Activated CD4-positive, alpha-beta T cell treated with anti-CD3 and anti-CD28 coated beads, Interleukin-2, amount 10 ng/mL, durations not matched to agents 24 days and 14 days (primary cell): ENCODE measurements at regions not wholly inside any gene's neighbourhood (a gene's known extent, or its start where the extent isn't known, plus 50 kb on each side); places are given as distances from the start of the nearest gene placed in this dataset.
A peak's percentile ranks its signal among the peaks of the same experiment; 100 is the strongest.

Experiments
- DNase-seq: peaks from one replicate; pipeline ENCODE4 v3.0.0; 2022
- H3K27ac Mint-ChIP-seq: one replicate; pipeline ENCODE4 v1.8.0; 2022; ENCODE audit warnings: mild to moderate bottlenecking, mixed read lengths
- H3K27me3 Mint-ChIP-seq: one replicate; pipeline ENCODE4 v1.8.0; 2022; ENCODE audit warnings: mixed read lengths
- H3K36me3 Mint-ChIP-seq: one replicate; pipeline ENCODE4 v1.8.0; 2022; ENCODE audit warnings: low read depth, mild to moderate bottlenecking, mixed read lengths
- H3K4me1 Mint-ChIP-seq: one replicate; pipeline ENCODE4 v1.8.0; 2021; ENCODE audit warnings: mixed read lengths
- H3K4me3 Mint-ChIP-seq: one replicate; pipeline ENCODE4 v1.8.0; 2022; ENCODE audit warnings: mild to moderate bottlenecking, moderate library complexity, mixed read lengths
- H3K9me3 Mint-ChIP-seq: one replicate; pipeline ENCODE4 v1.8.0; 2021; ENCODE audit warnings: mixed read lengths
- intact Hi-C: fragments of 100-400 bp; cut with micrococcal nuclease; formaldehyde crosslinking; loops from one replicate; pipeline ENCODE4 v1.15.1; 2023

DNA sequence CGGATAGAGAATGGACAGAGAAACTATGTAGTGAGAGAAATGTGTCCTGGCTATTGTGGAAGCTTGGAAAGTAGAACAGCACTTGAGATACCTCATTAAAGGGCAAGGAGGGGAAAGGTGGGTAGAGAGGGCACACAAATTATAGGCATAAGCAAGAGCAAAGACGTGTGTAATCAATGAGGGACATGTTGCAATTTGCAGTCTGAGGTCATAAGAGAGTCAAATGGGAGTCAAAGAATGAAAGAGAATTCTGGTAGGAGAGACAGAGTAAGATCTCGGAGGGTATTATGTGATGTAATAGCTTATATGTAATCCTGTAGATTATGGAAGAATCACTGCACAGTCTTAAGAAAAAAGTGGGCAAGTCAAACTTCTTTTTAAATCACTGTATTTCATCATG is 312.0 kb upstream of the RGMB start:
- Mint-ChIP-seq H3K4me1 (no peaks in the 10 kb centered on the region), H3K9me3 (no peaks in the 10 kb centered on the region), H3K27ac (no peak overlapping the region), H3K27me3 (no peaks in the 10 kb centered on the region), H3K36me3 (no peaks in the 10 kb centered on the region), H3K4me3 (no peak overlapping the region)
- no peak for DNase-seq
- intact Hi-C loops: no loop called here

DNA sequence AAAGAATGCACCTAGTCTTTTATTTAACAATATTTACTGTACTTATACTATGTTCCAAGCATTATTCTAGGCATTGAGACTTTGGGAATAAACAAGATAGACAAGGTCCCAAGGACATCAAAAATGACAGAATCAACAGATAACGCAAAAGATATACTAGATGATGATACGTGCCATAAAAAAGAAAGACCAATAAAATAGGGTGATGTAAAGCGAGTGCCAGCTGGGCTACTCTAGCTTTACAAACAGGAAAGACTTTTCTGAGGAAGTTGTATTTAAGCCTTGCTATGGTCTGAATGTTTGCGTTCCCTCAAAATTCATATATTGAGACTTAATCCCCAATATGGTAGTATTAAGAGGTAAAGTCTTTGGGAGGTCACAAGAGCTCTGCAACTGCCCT is 310.2 kb upstream of the RGMB start:
- Mint-ChIP-seq H3K4me3 (no peak overlapping the region), H3K9me3 (peaks cover 4% of the 10 kb centered on the region), H3K36me3 (no peaks in the 10 kb centered on the region), H3K27me3 (no peaks in the 10 kb centered on the region), H3K27ac (no peak overlapping the region), H3K4me1 (no peaks in the 10 kb centered on the region)
- intact Hi-C loops: no loop called here
- no peak for DNase-seq

DNA sequence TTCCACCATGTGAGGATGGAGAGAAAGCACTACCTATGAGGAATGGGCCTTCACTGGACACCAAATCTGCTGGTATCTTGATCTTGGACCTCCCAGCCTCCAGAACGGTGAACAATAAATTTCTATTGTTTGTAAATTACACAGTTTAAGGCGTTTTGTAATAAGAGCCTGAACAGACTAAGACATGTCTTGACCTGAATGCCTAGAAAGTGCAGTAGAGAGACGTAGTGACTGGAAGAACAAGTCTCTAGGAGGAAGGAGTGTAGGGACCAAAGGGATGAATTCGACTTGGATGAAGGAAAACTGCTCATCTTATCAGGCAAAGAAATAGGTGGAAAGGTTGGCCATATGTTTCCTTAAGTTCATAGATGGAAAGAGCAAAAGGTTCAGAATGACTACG is 309.8 kb upstream of the RGMB start:
- Mint-ChIP-seq H3K36me3 (no peaks in the 10 kb centered on the region), H3K4me3 (no peak overlapping the region), H3K27me3 (no peaks in the 10 kb centered on the region), H3K9me3 (peaks cover 4% of the 10 kb centered on the region), H3K27ac (no peak overlapping the region), H3K4me1 (no peaks in the 10 kb centered on the region)
- intact Hi-C loops: no loop called here
- DNase-seq: no peak

DNA sequence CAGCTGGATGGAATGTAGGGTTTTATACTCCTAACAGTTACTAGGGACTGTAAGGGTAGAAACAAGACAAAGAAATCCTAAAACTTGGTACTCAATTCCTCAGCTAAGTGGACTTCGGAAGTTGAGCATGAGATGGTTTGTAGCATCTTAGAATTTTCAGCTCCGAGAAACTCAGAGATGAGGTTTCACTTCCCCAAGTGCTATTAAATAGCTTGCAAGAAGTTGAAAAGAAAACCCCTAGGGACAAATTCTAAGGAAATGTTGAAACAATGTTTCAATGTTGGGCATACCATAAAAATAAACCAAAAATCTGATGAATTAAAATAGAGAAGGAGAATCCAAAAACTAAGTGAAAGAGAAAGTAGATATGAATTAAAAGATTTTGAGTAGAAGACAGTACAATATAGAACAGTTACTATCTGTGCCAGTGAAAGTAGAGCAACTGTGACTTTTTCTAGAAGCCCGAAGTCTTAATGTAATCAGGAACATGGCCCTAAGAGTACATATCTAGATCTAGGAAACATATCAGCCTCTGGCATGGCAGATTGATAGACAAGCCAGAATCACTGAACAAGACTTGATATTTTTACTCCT is 308.6 kb upstream of the RGMB start:
- intact Hi-C loops: no loop called here

DNA sequence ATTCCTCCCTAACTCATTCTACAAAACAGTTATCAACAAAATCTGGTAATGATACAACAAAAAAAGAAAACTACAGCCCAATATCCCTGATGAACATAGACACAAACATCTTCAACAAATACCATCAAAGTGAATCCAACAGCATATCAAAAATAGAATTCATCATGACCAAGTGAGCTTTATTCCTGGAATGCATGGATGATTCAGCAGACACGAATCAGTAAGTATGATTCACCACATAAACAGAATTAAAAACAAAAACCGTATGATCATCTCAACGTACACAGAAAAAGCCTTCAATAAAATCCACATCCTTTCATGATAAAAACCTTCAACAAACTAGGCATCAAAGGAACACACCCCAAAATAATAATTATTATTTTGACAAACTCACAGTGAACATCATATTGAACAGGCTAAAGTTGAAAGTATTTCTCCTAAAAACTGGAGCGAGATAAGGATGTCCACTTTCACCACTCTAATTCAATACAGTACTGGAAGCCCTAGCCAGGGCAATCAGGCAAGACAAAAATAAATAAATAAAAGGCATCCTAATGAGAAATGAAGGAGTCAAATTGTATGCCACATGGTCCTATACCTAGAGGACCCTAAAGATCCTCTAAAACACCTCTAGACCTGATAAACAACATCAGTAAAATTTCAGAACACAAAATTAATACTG is 305.1 kb upstream of the RGMB start:
- no peaks in the 10 kb centered on the region for H3K36me3 Mint-ChIP-seq
- peaks cover 4% of the 10 kb centered on the region for H3K9me3 Mint-ChIP-seq
- no peak overlapping the region for H3K4me3 Mint-ChIP-seq
- no peak for DNase-seq
- intact Hi-C loops: no loop called here
- H3K27me3 Mint-ChIP-seq: no peaks in the 10 kb centered on the region
- H3K27ac Mint-ChIP-seq: no peak overlapping the region
- H3K4me1 Mint-ChIP-seq: no peaks in the 10 kb centered on the region

More for the DNA sequence above, 308.6 kb upstream of the RGMB start:
- H3K36me3 Mint-ChIP-seq: no peaks in the 10 kb centered on the region
- no peak for DNase-seq
- H3K27me3 Mint-ChIP-seq: no peaks in the 10 kb centered on the region
- H3K4me3 Mint-ChIP-seq: no peak overlapping the region
- peaks cover 4% of the 10 kb centered on the region for H3K9me3 Mint-ChIP-seq
- no peak overlapping the region for H3K27ac Mint-ChIP-seq
- no peaks in the 10 kb centered on the region for H3K4me1 Mint-ChIP-seq

DNA sequence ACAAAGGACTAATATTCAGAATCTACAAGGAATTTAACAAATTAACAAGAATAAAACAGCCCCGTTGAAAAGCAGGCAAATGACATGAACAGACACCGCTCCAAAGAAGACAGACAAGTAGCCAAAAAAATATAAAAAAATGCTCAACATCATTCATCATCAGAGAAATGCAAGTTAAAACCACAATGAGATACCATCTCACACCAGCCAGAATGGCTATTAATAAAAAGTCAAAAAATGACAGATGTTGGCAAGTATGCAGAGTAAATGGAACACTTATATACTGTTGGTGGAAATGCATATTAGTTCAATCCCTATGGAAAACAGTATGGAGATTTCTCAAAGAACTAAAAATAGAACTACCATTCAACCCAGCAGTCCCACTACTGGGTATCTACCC is 302.7 kb upstream of the RGMB start:
- Mint-ChIP-seq H3K36me3 (no peaks in the 10 kb centered on the region), H3K4me1 (no peaks in the 10 kb centered on the region), H3K27ac (no peak overlapping the region), H3K9me3 (peaks cover 4% of the 10 kb centered on the region), H3K4me3 (no peak overlapping the region), H3K27me3 (no peaks in the 10 kb centered on the region)
- intact Hi-C loops: no loop called here
- DNase-seq: no peak

DNA sequence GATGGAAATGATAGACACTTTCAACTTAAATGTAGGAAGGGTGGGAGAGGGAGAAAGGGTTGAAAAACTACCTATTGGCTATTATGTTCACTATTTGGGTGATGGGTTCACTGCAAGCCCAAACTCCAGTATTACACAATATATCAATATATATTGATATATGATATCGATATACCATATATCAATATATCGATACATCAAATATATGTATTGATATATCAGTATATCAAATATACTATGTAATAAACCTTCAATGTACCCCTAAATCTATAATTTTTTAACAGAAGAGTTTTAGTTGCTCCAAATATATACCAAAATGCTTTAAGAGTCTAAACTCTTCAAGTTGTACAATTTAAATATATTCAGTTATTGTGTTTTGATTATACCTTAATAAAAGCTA is 302.0 kb upstream of the RGMB start:
- DNase-seq: no peak
- no peaks in the 10 kb centered on the region for H3K27me3 Mint-ChIP-seq
- H3K36me3 Mint-ChIP-seq: no peaks in the 10 kb centered on the region
- H3K27ac Mint-ChIP-seq: no peak overlapping the region
- no peaks in the 10 kb centered on the region for H3K4me1 Mint-ChIP-seq
- no peak overlapping the region for H3K4me3 Mint-ChIP-seq
- H3K9me3 Mint-ChIP-seq: peaks cover 4% of the 10 kb centered on the region
- intact Hi-C loops: no loop called here

DNA sequence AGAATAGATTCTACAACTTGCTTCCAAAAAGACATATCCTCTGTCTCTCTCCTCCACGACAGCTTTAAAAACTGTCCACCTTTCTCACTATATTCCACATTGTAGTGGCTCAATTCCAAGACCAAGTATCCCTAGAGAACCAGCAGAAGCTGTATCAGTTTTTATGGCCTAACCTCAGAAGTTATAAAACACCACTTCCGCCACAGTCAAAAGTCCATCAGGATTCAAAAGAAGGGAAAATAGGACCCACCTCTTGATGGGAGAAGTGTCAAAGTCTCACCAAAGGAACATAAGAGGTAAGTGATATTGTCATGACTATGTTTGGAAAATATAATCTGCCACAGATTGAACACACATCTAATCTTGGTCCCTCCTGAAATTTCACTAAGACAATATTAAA is 299.2 kb upstream of the RGMB start:
- DNase-seq: no peak
- intact Hi-C loops: no loop called here
- Mint-ChIP-seq H3K4me3 (no peak overlapping the region), H3K9me3 (no peaks in the 10 kb centered on the region), H3K27me3 (no peaks in the 10 kb centered on the region), H3K36me3 (no peaks in the 10 kb centered on the region), H3K4me1 (no peaks in the 10 kb centered on the region), H3K27ac (no peak overlapping the region)

- no peak for DNase-seq
- H3K27ac Mint-ChIP-seq: no peak overlapping the region
- intact Hi-C loops: no loop called here
- no peaks in the 10 kb centered on the region for H3K36me3 Mint-ChIP-seq
- no peak overlapping the region for H3K4me3 Mint-ChIP-seq
- no peaks in the 10 kb centered on the region for H3K27me3 Mint-ChIP-seq
- H3K9me3 Mint-ChIP-seq: no peaks in the 10 kb centered on the region
- no peaks in the 10 kb centered on the region for H3K4me1 Mint-ChIP-seq
These were observed 298.7 kb upstream of the RGMB start for GRCh38 chr5:98474782-98475181.

- Mint-ChIP-seq H3K4me3 (no peak overlapping the region), H3K27me3 (no peaks in the 10 kb centered on the region), H3K4me1 (no peaks in the 10 kb centered on the region), H3K9me3 (no peaks in the 10 kb centered on the region), H3K27ac (no peak overlapping the region), H3K36me3 (no peaks in the 10 kb centered on the region)
- no peak for DNase-seq
- intact Hi-C loops: no loop called here
These were observed 290.9 kb upstream of the RGMB start for GRCh38 chr5:98482321-98483300.

GRCh38 chr5:98483301-98483685 is 290.2 kb upstream of the RGMB start:
- H3K27ac Mint-ChIP-seq: no peak overlapping the region
- no peaks in the 10 kb centered on the region for H3K9me3 Mint-ChIP-seq

GRCh38 chr5:98489021-98489420 is 284.4 kb upstream of the RGMB start:
- intact Hi-C loops: no loop called here
- H3K4me3 Mint-ChIP-seq: no peak overlapping the region
- H3K27me3 Mint-ChIP-seq: no peaks in the 10 kb centered on the region
- H3K27ac Mint-ChIP-seq: no peak overlapping the region
- peaks cover 9% of the 10 kb centered on the region for H3K9me3 Mint-ChIP-seq
- peaks cover 4% of the 10 kb centered on the region for H3K4me1 Mint-ChIP-seq
- DNase-seq: no peak
- no peaks in the 10 kb centered on the region for H3K36me3 Mint-ChIP-seq

More at GRCh38 chr5:98483301-98483685, 290.2 kb upstream of the RGMB start:
- no peaks in the 10 kb centered on the region for H3K36me3 Mint-ChIP-seq
- no peak for DNase-seq
- no peaks in the 10 kb centered on the region for H3K4me1 Mint-ChIP-seq
- intact Hi-C loops: no loop called here
- no peak overlapping the region for H3K4me3 Mint-ChIP-seq
- no peaks in the 10 kb centered on the region for H3K27me3 Mint-ChIP-seq

GRCh38 chr5:98490348-98490747 is 283.1 kb upstream of the RGMB start:
- Mint-ChIP-seq H3K27me3 (no peaks in the 10 kb centered on the region), H3K36me3 (no peaks in the 10 kb centered on the region), H3K27ac (no peak overlapping the region), H3K4me3 (no peak overlapping the region), H3K4me1 (peaks cover 9% of the 10 kb centered on the region), H3K9me3 (peaks cover 9% of the 10 kb centered on the region)
- no peak for DNase-seq
- intact Hi-C loops: no loop called here

- Mint-ChIP-seq H3K4me1 (peaks cover 9% of the 10 kb centered on the region), H3K27ac (no peak overlapping the region), H3K36me3 (no peaks in the 10 kb centered on the region), H3K27me3 (no peaks in the 10 kb centered on the region), H3K9me3 (peaks cover 9% of the 10 kb centered on the region), H3K4me3 (peak overlapping the region; percentile 26)
- intact Hi-C loops: no loop called here
- DNase-seq: peak; percentile 60
These were observed 281.2 kb upstream of the RGMB start for GRCh38 chr5:98492258-98492657.
